Endothelial cell of umbilical vein (primary cell): ENCODE measurements at regions not wholly inside any gene's neighbourhood (a gene's known extent, or its start where the extent isn't known, plus 50 kb on each side); places are given as distances from the start of the nearest gene placed in this dataset.

Experiments
- BruUV-seq: library from RNA; stranded (reverse); fragments of 400-500 nt; replicated peaks from 2 replicates; lab custom pipeline; 2021; lab: Mats Ljungman, UMichigan
- CTCF ChIA-PET: fragments of 300-600, 350-600 bp; sonication (Branson Sonifier 250); formaldehyde crosslinking; loops from one replicate; lab custom pipeline; 2021; ENCODE audit warnings: antibody characterized with exemption, inconsistent platforms; lab: Charles Lee
- POLR2A ChIA-PET: fragments of 300-600, 350-600 bp; sonication (Branson Sonifier 250); formaldehyde crosslinking; loops from one replicate; lab custom pipeline; 2021; ENCODE audit warnings: antibody characterized with exemption, inconsistent platforms; lab: Charles Lee
- DNase-seq: peaks from one replicate; pipeline ENCODE4 v3.0.0-alpha.2; 2011; ENCODE audit warnings: low read depth, low spot score
- FAIRE-seq: peaks from 2 replicates; lab custom pipeline; 2011; peaks lifted over from hg19 to GRCh38; lab: Jason Lieb, UNC
- H2AFZ ChIP-seq: 2 replicates; pipeline ENCODE4 v1.6.0; 2012; ENCODE audit warnings: low read depth, low read length, control low read depth, inconsistent platforms
- H3K27ac ChIP-seq: 2 replicates; pipeline ENCODE4 v1.5.1; 2011; ENCODE audit warnings: low read depth, mild to moderate bottlenecking, control low read depth, low read length, moderate library complexity; ENCODE audit not compliant: insufficient read depth
- H3K27me3 ChIP-seq, 2 experiments: 2 replicates each; pipeline versions ENCODE4 v1.6.0 to v1.6.1; 2011; ENCODE audit warnings: low read length in 2 of 2, mixed read lengths in 1 of 2; ENCODE audit not compliant: control insufficient read depth in 2 of 2, insufficient read depth in 2 of 2
- H3K36me3 ChIP-seq, 2 experiments: 2 replicates in 1 of 2; 3 replicates in 1 of 2; pipeline ENCODE4 v1.5.1; 2011; ENCODE audit warnings: low read length in 2 of 2, mild to moderate bottlenecking in 1 of 2, moderate library complexity in 1 of 2; ENCODE audit not compliant: control insufficient read depth in 2 of 2, insufficient read depth in 2 of 2; ENCODE audit errors: extremely low read depth in 1 of 2
- H3K4me1 ChIP-seq: 3 replicates; pipeline ENCODE4 v1.5.1; 2011; ENCODE audit warnings: mild to moderate bottlenecking, low read length; ENCODE audit not compliant: control insufficient read depth, insufficient read depth; ENCODE audit errors: extremely low read depth
- H3K4me2 ChIP-seq: 2 replicates; pipeline ENCODE4 v1.6.1; 2011; ENCODE audit warnings: low read length, control low read depth, mixed read lengths; ENCODE audit not compliant: insufficient read depth
- H3K4me3 ChIP-seq, 3 experiments: fragments of 200-600 bp in 1 of 3; sonication (generic), shearing (Covaris generic) in 1 of 3; replicated peaks in 1 of 3; 2 replicates each; pipeline ENCODE4 v1.5.1; 2011 to 2016; ENCODE audit warnings: control low read depth in 3 of 3, low read length in 3 of 3, mild to moderate bottlenecking in 2 of 3, inconsistent platforms in 1 of 3, low read depth in 1 of 3, moderate library complexity in 1 of 3; ENCODE audit not compliant: insufficient read depth in 1 of 3
- H3K79me2 ChIP-seq: 2 replicates; pipeline ENCODE4 v1.6.0; 2012; ENCODE audit warnings: low read length, inconsistent platforms; ENCODE audit not compliant: control insufficient read depth, insufficient read depth
- H3K9ac ChIP-seq: replicated peaks from 2 replicates; pipeline ENCODE3; 2011; ENCODE audit warnings: low read length, control low read depth; ENCODE audit not compliant: insufficient read depth; ENCODE audit errors: extremely low read depth
- H3K9me1 ChIP-seq: replicated peaks from 3 replicates; pipeline ENCODE4 v1.6.0; 2011; ENCODE audit warnings: mild to moderate bottlenecking, low read length; ENCODE audit not compliant: control insufficient read depth, insufficient read depth; ENCODE audit errors: extremely low read depth
- H3K9me3 ChIP-seq: replicated peaks from 2 replicates; pipeline ENCODE4 v1.5.1; 2012; ENCODE audit warnings: low read length, inconsistent platforms; ENCODE audit not compliant: control insufficient read depth, insufficient read depth
- H4K20me1 ChIP-seq: replicated peaks from 2 replicates; pipeline ENCODE3; 2011; ENCODE audit warnings: mild to moderate bottlenecking, low read length; ENCODE audit not compliant: control insufficient read depth, insufficient read depth; ENCODE audit errors: extremely low read depth
- EZH2 ChIP-seq: IDR thresholded peaks from 2 replicates; pipeline ENCODE4 v1.6.1; 2012; ENCODE audit warnings: borderline replicate concordance, low read depth, mild to moderate bottlenecking, moderate library complexity, low read length, inconsistent platforms; ENCODE audit not compliant: severe bottlenecking
- FOS ChIP-seq: IDR thresholded peaks from 2 replicates; pipeline ENCODE4 v1.6.1; 2011; ENCODE audit warnings: mild to moderate bottlenecking, low read length, moderate library complexity, borderline replicate concordance; ENCODE audit not compliant: insufficient read depth
- GATA2 ChIP-seq: IDR thresholded peaks from 2 replicates; pipeline ENCODE4 v1.7.0; 2011; ENCODE audit warnings: low read depth, mild to moderate bottlenecking, moderate library complexity, mixed read lengths, low read length; ENCODE audit not compliant: insufficient read length, insufficient read depth
- JUN ChIP-seq: IDR thresholded peaks from 2 replicates; pipeline ENCODE4 v1.6.1; 2011; ENCODE audit warnings: borderline replicate concordance, low read depth; ENCODE audit not compliant: insufficient read length, insufficient read depth
- MYC ChIP-seq: IDR thresholded peaks from one replicate; pipeline ENCODE4 v1.6.1; 2011; ENCODE audit warnings: mild to moderate bottlenecking, low read depth, low read length
- POLR2A ChIP-seq: IDR thresholded peaks from 2 replicates; pipeline ENCODE4 v1.6.1; 2012; ENCODE audit warnings: low read depth, mild to moderate bottlenecking, control low read depth, low read length
- POLR2AphosphoS5 ChIP-seq: IDR thresholded peaks from 2 replicates; pipeline ENCODE4 v1.6.1; 2012; ENCODE audit warnings: low read depth, mild to moderate bottlenecking, control low read depth, low read length, moderate library complexity; ENCODE audit not compliant: insufficient read depth
- dilution Hi-C: fragments of 300-500 bp; cut with MboI; formaldehyde crosslinking; loops from one replicate; pipeline ENCODE4 v1.15.0; 2019; ENCODE audit warnings: low sequenced_read_pairs; ENCODE audit not compliant: extremely low pct_ligation_motif_present
- intact Hi-C: fragments of 100-400 bp; cut with micrococcal nuclease; formaldehyde crosslinking; loops from one replicate; pipeline ENCODE4 v1.10.0; 2022
- TF ChIP-seq, protein P1 (sequence below): IDR thresholded peaks from 2 replicates; pipeline ENCODE4 v1.6.1; 2011; ENCODE audit not compliant: insufficient read depth, insufficient read length
- TF ChIP-seq, protein P2 (sequence below), 2 donors: IDR thresholded peaks; 1 replicate in 1 of 2; 2 replicates in 1 of 2; pipeline ENCODE4 v1.5.1; 2011; ENCODE audit warnings: low read length in 2 of 2, mild to moderate bottlenecking in 2 of 2, moderate library complexity in 2 of 2, control low read depth in 1 of 2, inconsistent platforms in 1 of 2, low read depth in 1 of 2; ENCODE audit not compliant: insufficient read depth in 1 of 2; ENCODE audit errors: extremely low read depth in 1 of 2

DNA sequence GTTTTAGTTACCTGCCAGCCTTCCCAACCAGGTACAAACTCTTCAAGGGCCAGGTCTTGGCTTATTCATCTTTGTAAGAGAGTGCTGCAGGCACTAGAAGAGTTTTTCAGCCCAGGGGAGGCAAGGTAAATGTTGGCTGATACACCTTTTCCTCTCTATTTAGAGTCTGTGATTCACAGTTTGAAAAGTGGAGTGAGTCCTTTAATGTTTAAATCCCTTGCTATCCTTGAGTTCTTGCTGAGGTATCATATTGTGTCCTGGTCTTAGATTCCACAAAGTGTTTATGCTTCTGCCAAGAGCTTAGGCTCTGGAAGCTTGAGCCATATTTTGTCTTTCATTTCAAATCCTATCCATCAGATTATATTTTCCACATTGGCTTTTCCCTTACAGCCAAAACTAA is 52.8 kb upstream of the CITED2 start:
- no peaks in the 10 kb centered on the region for H3K9me1 ChIP-seq
- H3K27ac ChIP-seq, result no peak overlapping the region
- no peaks in the 10 kb centered on the region for H3K9me3 ChIP-seq
- no peaks in the 10 kb centered on the region for H3K79me2 ChIP-seq
- no peaks in the 10 kb centered on the region for H3K4me1 ChIP-seq
- H3K4me2 ChIP-seq, result no peak overlapping the region
- H2AFZ ChIP-seq, result no peak overlapping the region
- no peaks in the 10 kb centered on the region for H3K36me3 ChIP-seq
- TF ChIP-seq POLR2AphosphoS5 (no peak), FOS (no peak), POLR2A (no peak), GATA2 (no peak), JUN (no peak), EZH2 (no peak), MYC (no peak)
- TF ChIP-seq, protein P1, sequence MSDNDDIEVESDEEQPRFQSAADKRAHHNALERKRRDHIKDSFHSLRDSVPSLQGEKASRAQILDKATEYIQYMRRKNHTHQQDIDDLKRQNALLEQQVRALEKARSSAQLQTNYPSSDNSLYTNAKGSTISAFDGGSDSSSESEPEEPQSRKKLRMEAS, result no peak
- TF ChIP-seq, protein P2, sequence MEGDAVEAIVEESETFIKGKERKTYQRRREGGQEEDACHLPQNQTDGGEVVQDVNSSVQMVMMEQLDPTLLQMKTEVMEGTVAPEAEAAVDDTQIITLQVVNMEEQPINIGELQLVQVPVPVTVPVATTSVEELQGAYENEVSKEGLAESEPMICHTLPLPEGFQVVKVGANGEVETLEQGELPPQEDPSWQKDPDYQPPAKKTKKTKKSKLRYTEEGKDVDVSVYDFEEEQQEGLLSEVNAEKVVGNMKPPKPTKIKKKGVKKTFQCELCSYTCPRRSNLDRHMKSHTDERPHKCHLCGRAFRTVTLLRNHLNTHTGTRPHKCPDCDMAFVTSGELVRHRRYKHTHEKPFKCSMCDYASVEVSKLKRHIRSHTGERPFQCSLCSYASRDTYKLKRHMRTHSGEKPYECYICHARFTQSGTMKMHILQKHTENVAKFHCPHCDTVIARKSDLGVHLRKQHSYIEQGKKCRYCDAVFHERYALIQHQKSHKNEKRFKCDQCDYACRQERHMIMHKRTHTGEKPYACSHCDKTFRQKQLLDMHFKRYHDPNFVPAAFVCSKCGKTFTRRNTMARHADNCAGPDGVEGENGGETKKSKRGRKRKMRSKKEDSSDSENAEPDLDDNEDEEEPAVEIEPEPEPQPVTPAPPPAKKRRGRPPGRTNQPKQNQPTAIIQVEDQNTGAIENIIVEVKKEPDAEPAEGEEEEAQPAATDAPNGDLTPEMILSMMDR (IDR thresholded peaks at IDR 0.05; ENCODE audit: extremely low read depth in 1 of 2, insufficient read depth in 1 of 2, low read depth in 1 of 2, low read length in 2 of 2), result no peak
- no peak overlapping the region for H3K4me3 ChIP-seq
- intact Hi-C loops (no loop called here), dilution Hi-C loops (no loop called here)
- DNase-seq (no peak), FAIRE-seq (no peak)
- H3K27me3 ChIP-seq, result no peaks in the 10 kb centered on the region
- POLR2A ChIA-PET, result no interaction called here
- H3K9ac ChIP-seq, result no peak overlapping the region
- no peaks in the 10 kb centered on the region for H4K20me1 ChIP-seq
- no TSS peak for BruUV-seq
- CTCF ChIA-PET, result no interaction called here
